Body of pancreas (tissue), 4 donors: ENCODE measurements at regions not wholly inside any gene's neighbourhood (a gene's known extent, or its start where the extent isn't known, plus 50 kb on each side); places are given as distances from the start of the nearest gene placed in this dataset.

Source experiments
- ATAC-seq: fragments of 150-250 bp; one replicate; pipeline ENCODE4 v1.9.1; 2016
- DNase-seq, 4 donors: peaks; one replicate each; pipeline ENCODE4 v3.0.0-alpha.2; 2019
- H3K27ac ChIP-seq, 4 donors: fragments of 200-600 bp; sonication (generic); 1 replicate in 3 of 4; 2 replicates in 1 of 4; pipeline versions ENCODE4 v1.5.1 to v1.6.1; 2016 to 2019; ENCODE audit warnings: mild to moderate bottlenecking in 1 of 4, mixed read lengths in 1 of 4, moderate library complexity in 1 of 4
- H3K27me3 ChIP-seq, 2 donors: fragments of 200-600 bp; sonication (generic); one replicate each; pipeline ENCODE4 v1.6.0; 2016; ENCODE audit warnings: mild to moderate bottlenecking in 1 of 2
- H3K36me3 ChIP-seq, 2 donors: fragments of 200-600 bp; sonication (generic); replicated peaks in 1 of 2; 2 replicates each; pipeline ENCODE4 v1.5.1; 2016; ENCODE audit warnings: low read depth in 2 of 2; ENCODE audit not compliant: insufficient read depth in 1 of 2
- H3K4me1 ChIP-seq: fragments of 200-600 bp; sonication (generic); one replicate; pipeline ENCODE4 v1.6.0; 2016
- H3K4me3 ChIP-seq, 2 donors: fragments of 200-600 bp; sonication (generic); 1 replicate in 1 of 2; 2 replicates in 1 of 2; pipeline ENCODE4 v1.5.1; 2016 to 2019
- H3K9me3 ChIP-seq, 3 donors: fragments of 200-600 bp; sonication (generic); 1 replicate in 2 of 3; 2 replicates in 1 of 3; pipeline ENCODE4 v1.5.1; 2016
- CTCF ChIP-seq, 7 experiments: fragments of 450-650 bp in 4 of 7; fragments of 200-600 bp in 3 of 7; sonication (generic) in 3 of 7; IDR thresholded peaks; one replicate each; pipeline ENCODE4 v1.5.1; 2016 to 2019; ENCODE audit warnings: antibody characterized with exemption in 7 of 7
- POLR2A ChIP-seq, 3 donors: fragments of 450-650 bp; IDR thresholded peaks; one replicate each; pipeline ENCODE4 v1.6.1; 2016; ENCODE audit warnings: antibody characterized with exemption in 3 of 3, mild to moderate bottlenecking in 2 of 3
- WGBS, 2 donors: methylation state at CpG; one replicate each; pipeline ENCODE4 v1.1.5; 2017; 5-methylcytosine and 5-hydroxymethylcytosine counted together
- intact Hi-C: fragments of 100-400 bp; cut with DNase I; formaldehyde crosslinking; loops from one replicate; pipeline ENCODE4 v1.15.1; 2023

GRCh38 chr6:62371453-62372210, 85.6 kb upstream of the KHDRBS2 start:
- Histone ChIP-seq H3K27ac (no peak overlapping the region), H3K4me1 (no peaks in the 10 kb centered on the region), H3K36me3 (no peaks in the 10 kb centered on the region), H3K9me3 (no peaks in the 10 kb centered on the region), H3K27me3 (no peaks in the 10 kb centered on the region), H3K4me3 (no peak overlapping the region)
- 35 to 40% methylated on average over 4 of the region's 4 CpGs for WGBS, 2 donors
- intact Hi-C loops: no loop called here
- ATAC-seq (no peak), DNase-seq (no peak)
- no peak for TF ChIP-seq CTCF (IDR thresholded peaks at IDR 0.05)
- TF ChIP-seq POLR2A (IDR thresholded peaks at IDR 0.05): no peak

GRCh38 chr6:62367601-62368000, 81.6 kb upstream of the KHDRBS2 start:
- Histone ChIP-seq H3K9me3 (no peaks in the 10 kb centered on the region), H3K4me1 (no peaks in the 10 kb centered on the region), H3K27me3 (no peaks in the 10 kb centered on the region), H3K36me3 (no peaks in the 10 kb centered on the region), H3K4me3 (no peak overlapping the region), H3K27ac (no peak overlapping the region)
- no peak for DNase-seq
- intact Hi-C loops: no loop called here
- TF ChIP-seq POLR2A (IDR thresholded peaks at IDR 0.05) (no peak), CTCF (IDR thresholded peaks at IDR 0.05) (no peak)
- 36 to 47% methylated on average over 5 of the region's 5 CpGs for WGBS, 2 donors
- ATAC-seq: no peak

GRCh38 chr6:62362097-62362496, 76.1 kb upstream of the KHDRBS2 start:
- Histone ChIP-seq H3K36me3 (no peaks in the 10 kb centered on the region), H3K4me1 (no peaks in the 10 kb centered on the region), H3K4me3 (no peak overlapping the region), H3K27me3 (no peaks in the 10 kb centered on the region), H3K27ac (no peak overlapping the region), H3K9me3 (no peaks in the 10 kb centered on the region)
- WGBS, 2 donors: 40 to 48% methylated on average over 1 of the region's 1 CpG
- no peak for TF ChIP-seq POLR2A (IDR thresholded peaks at IDR 0.05)
- ATAC-seq (no peak), DNase-seq (no peak)
- intact Hi-C loops: no loop called here

GRCh38 chr6:62357835-62358234, 71.8 kb upstream of the KHDRBS2 start:
- TF ChIP-seq POLR2A (IDR thresholded peaks at IDR 0.05): no peak
- no peak for TF ChIP-seq CTCF (IDR thresholded peaks at IDR 0.05)
- H3K27ac ChIP-seq: no peak overlapping the region
- no peaks in the 10 kb centered on the region for H3K9me3 ChIP-seq
- no peaks in the 10 kb centered on the region for H3K4me1 ChIP-seq
- 56 to 68% methylated on average over 6 of the region's 6 CpGs for WGBS, 2 donors
- ATAC-seq (no peak), DNase-seq (no peak)
- H3K27me3 ChIP-seq: no peaks in the 10 kb centered on the region
- H3K36me3 ChIP-seq: no peaks in the 10 kb centered on the region
- H3K4me3 ChIP-seq: no peak overlapping the region
- intact Hi-C loops: no loop called here

- TF ChIP-seq CTCF (IDR thresholded peaks at IDR 0.05) (no peak), POLR2A (IDR thresholded peaks at IDR 0.05) (no peak)
- Histone ChIP-seq H3K9me3 (no peaks in the 10 kb centered on the region), H3K4me1 (no peaks in the 10 kb centered on the region), H3K36me3 (no peaks in the 10 kb centered on the region), H3K4me3 (no peak overlapping the region), H3K27me3 (no peaks in the 10 kb centered on the region), H3K27ac (no peak overlapping the region)
- WGBS, 2 donors: 48 to 59% methylated on average over 1 of the region's 1 CpG
- ATAC-seq (no peak), DNase-seq (no peak)
- intact Hi-C loops: no loop called here
These were observed 68.2 kb upstream of the KHDRBS2 start for GRCh38 chr6:62354261-62354660.
